Right lobe of liver (tissue), 6 donors: ENCODE measurements at regions not wholly inside any gene's neighbourhood (a gene's known extent, or its start where the extent isn't known, plus 50 kb on each side); places are given as distances from the start of the nearest gene placed in this dataset.

Experiments
- ATAC-seq, 4 donors: fragments of 200-7000 bp; cut with Tn5 transposase; one replicate each; pipeline ENCODE4 v1.9.1; 2020; ENCODE audit warnings: mild to moderate bottlenecking in 4 of 4, moderate library complexity in 4 of 4
- DNase-seq, 3 donors: peaks; one replicate each; pipeline ENCODE4 v3.0.0-alpha.2; 2020
- H3K27ac ChIP-seq, 3 donors: fragments of 200-600 bp; one replicate each; pipeline ENCODE4 v1.8.0; 2022
- H3K27me3 ChIP-seq, 2 donors: fragments of 200-600 bp; one replicate each; pipeline ENCODE4 v1.8.0; 2022
- H3K36me3 ChIP-seq, 4 donors: fragments of 200-600 bp; sonication (generic) in 1 of 4; one replicate each; pipeline versions ENCODE4 v1.5.1 to v1.8.0; 2017 to 2022; ENCODE audit warnings: control low read depth in 1 of 4
- H3K4me1 ChIP-seq, 4 donors: fragments of 200-600 bp; sonication (generic) in 1 of 4; one replicate each; pipeline versions ENCODE4 v1.5.1 to v1.8.0; 2017 to 2022; ENCODE audit warnings: control low read depth in 1 of 4
- H3K4me3 ChIP-seq, 3 donors: fragments of 200-600 bp; one replicate each; pipeline ENCODE4 v1.8.0; 2022
- H3K9me3 ChIP-seq, 4 donors: fragments of 200-600 bp; sonication (generic) in 1 of 4; one replicate each; pipeline versions ENCODE4 v1.5.1 to v1.8.0; 2017 to 2022; ENCODE audit warnings: control low read depth in 1 of 4
- POLR2A ChIP-seq: fragments of 450-650 bp; IDR thresholded peaks from one replicate; pipeline ENCODE4 v1.6.1; 2017; ENCODE audit warnings: antibody characterized with exemption, mild to moderate bottlenecking
- WGBS: methylation state at CpG from one replicate; pipeline ENCODE4 v1.1.6; 2018; ENCODE audit warnings: low coverage, low lambda C conversion rate; ENCODE audit not compliant: insufficient coverage; ENCODE audit errors: missing lambda C conversion rate; 5-methylcytosine and 5-hydroxymethylcytosine counted together
- intact Hi-C, 2 donors: fragments of 100-400 bp; cut with DNase I; formaldehyde crosslinking; loops; one replicate each; pipeline versions ENCODE4 v1.11.2 to v1.14.1; 2022
- TF ChIP-seq, protein P1 (sequence below), 4 donors: fragments of 200-600 bp in 3 of 4; fragments of 450-650 bp in 1 of 4; IDR thresholded peaks; one replicate each; pipeline versions ENCODE4 v1.5.1 to v1.8.0; 2016 to 2022; ENCODE audit warnings: antibody characterized with exemption in 4 of 4, mild to moderate bottlenecking in 2 of 4
- donor health status: DM: no; HTN: yes; CAD: no.
- donor health status: DM: no; HTN: no; CAD: no.
- donor health status: DM: no; HTN: no; CAD: no.
- donor health status: DM: no; HTN: yes; CAD: no.
- donor health status: DM: no; HTN: yes; CAD: no.

- H3K9me3 ChIP-seq = no peaks in the 10 kb centered on the region
- 74% methylated on average over 5 of the region's 5 CpGs for WGBS
- DNase-seq (no peak), ATAC-seq (no peak)
- no peak for TF ChIP-seq POLR2A
- TF ChIP-seq, protein P1, sequence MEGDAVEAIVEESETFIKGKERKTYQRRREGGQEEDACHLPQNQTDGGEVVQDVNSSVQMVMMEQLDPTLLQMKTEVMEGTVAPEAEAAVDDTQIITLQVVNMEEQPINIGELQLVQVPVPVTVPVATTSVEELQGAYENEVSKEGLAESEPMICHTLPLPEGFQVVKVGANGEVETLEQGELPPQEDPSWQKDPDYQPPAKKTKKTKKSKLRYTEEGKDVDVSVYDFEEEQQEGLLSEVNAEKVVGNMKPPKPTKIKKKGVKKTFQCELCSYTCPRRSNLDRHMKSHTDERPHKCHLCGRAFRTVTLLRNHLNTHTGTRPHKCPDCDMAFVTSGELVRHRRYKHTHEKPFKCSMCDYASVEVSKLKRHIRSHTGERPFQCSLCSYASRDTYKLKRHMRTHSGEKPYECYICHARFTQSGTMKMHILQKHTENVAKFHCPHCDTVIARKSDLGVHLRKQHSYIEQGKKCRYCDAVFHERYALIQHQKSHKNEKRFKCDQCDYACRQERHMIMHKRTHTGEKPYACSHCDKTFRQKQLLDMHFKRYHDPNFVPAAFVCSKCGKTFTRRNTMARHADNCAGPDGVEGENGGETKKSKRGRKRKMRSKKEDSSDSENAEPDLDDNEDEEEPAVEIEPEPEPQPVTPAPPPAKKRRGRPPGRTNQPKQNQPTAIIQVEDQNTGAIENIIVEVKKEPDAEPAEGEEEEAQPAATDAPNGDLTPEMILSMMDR (IDR thresholded peaks at IDR 0.05) = no peak
- intact Hi-C loops = no loop called here
- no peak overlapping the region for H3K27ac ChIP-seq
- no peaks in the 10 kb centered on the region for H3K4me1 ChIP-seq
- H3K27me3 ChIP-seq = no peaks in the 10 kb centered on the region
- H3K4me3 ChIP-seq = no peak overlapping the region
- H3K36me3 ChIP-seq = no peaks in the 10 kb centered on the region
Measured at GRCh38 chr17:51486885-51487520, 226.7 kb downstream of the UTP18 start.

DNA sequence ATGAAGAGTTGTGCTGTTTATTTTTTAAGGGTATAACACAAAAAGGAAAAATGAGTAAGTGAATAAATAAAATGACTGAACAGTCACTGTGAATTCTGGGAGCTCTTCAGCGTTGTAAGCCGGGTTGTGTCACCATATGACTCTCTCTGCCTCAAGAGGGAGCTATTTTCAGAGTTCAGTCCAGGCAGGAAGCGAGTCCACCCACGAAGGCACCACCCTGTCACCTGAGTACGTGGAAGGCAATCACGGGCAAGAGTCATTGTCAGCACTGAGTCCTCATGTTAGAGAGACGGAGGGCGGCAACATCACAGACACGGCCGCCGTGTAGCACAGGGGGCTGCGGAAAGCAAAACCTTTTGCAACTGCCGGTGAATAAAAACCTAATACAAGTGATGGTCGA, 227.6 kb downstream of the UTP18 start:
- ATAC-seq (no peak), DNase-seq (no peak)
- no peaks in the 10 kb centered on the region for H3K9me3 ChIP-seq
- H3K27me3 ChIP-seq = no peaks in the 10 kb centered on the region
- no peak overlapping the region for H3K4me3 ChIP-seq
- no peak overlapping the region for H3K27ac ChIP-seq
- intact Hi-C loops = no loop called here
- H3K4me1 ChIP-seq = no peaks in the 10 kb centered on the region
- no peaks in the 10 kb centered on the region for H3K36me3 ChIP-seq
- TF ChIP-seq POLR2A = no peak
- TF ChIP-seq, protein P1 (IDR thresholded peaks at IDR 0.05) = peak in 1 of 4 donors; percentile 16
- WGBS = 50% methylated on average over 14 of the region's 14 CpGs

- Histone ChIP-seq H3K27me3 (no peaks in the 10 kb centered on the region), H3K27ac (no peak overlapping the region), H3K9me3 (no peaks in the 10 kb centered on the region), H3K36me3 (no peaks in the 10 kb centered on the region), H3K4me3 (no peak overlapping the region), H3K4me1 (no peaks in the 10 kb centered on the region)
- TF ChIP-seq, protein P1 (IDR thresholded peaks at IDR 0.05) = no peak
- TF ChIP-seq POLR2A = no peak
- DNase-seq (no peak), ATAC-seq (no peak)
- WGBS = 77% methylated on average over 3 of the region's 6 CpGs
- intact Hi-C loops = no loop called here
Measured at GRCh38 chr17:51491416-51491815, 231.1 kb downstream of the UTP18 start.

- TF ChIP-seq POLR2A = no peak
- TF ChIP-seq, protein P1 (IDR thresholded peaks at IDR 0.05) = no peak
- intact Hi-C loops = no loop called here
- no peaks in the 10 kb centered on the region for H3K4me1 ChIP-seq
- no peaks in the 10 kb centered on the region for H3K9me3 ChIP-seq
- no peak for ATAC-seq
- no peaks in the 10 kb centered on the region for H3K36me3 ChIP-seq
- no peak overlapping the region for H3K27ac ChIP-seq
- DNase-seq = no peak
- no peak overlapping the region for H3K4me3 ChIP-seq
- no CpG with 5 or more reads among the region's 2 CpGs for WGBS
- no peaks in the 10 kb centered on the region for H3K27me3 ChIP-seq
Measured at GRCh38 chr17:51493206-51493605, 232.9 kb downstream of the UTP18 start.

- WGBS = 33% methylated on average over 1 of the region's 1 CpG
- no peaks in the 10 kb centered on the region for H3K4me1 ChIP-seq
- ATAC-seq (no peak), DNase-seq (no peak)
- no peaks in the 10 kb centered on the region for H3K36me3 ChIP-seq
- no peaks in the 10 kb centered on the region for H3K27me3 ChIP-seq
- no peak overlapping the region for H3K4me3 ChIP-seq
- H3K27ac ChIP-seq = no peak overlapping the region
- intact Hi-C loops = no loop called here
- TF ChIP-seq, protein P1 (IDR thresholded peaks at IDR 0.05) = no peak
- TF ChIP-seq POLR2A = no peak
- H3K9me3 ChIP-seq = no peaks in the 10 kb centered on the region
Measured at GRCh38 chr17:51496378-51496777, 236.0 kb downstream of the UTP18 start.
